Chondrocyte (in vitro differentiated cells): ENCODE measurements at regions not wholly inside any gene's neighbourhood (a gene's known extent, or its start where the extent isn't known, plus 50 kb on each side); places are given as distances from the start of the nearest gene placed in this dataset.

Source experiments
- DNase-seq: peaks from one replicate; pipeline ENCODE4 v3.0.0; 2021; ENCODE audit warnings: mixed read lengths, low spot score
- H3K27ac Mint-ChIP-seq: one replicate; pipeline ENCODE4 v1.8.0; 2021; ENCODE audit warnings: mild to moderate bottlenecking, moderate library complexity, mixed read lengths; ENCODE audit not compliant: unreplicated experiment
- H3K27me3 Mint-ChIP-seq: 2 replicates; pipeline ENCODE4 v1.8.0; 2021; ENCODE audit warnings: low read depth, mixed read lengths
- H3K36me3 Mint-ChIP-seq: 2 replicates; pipeline ENCODE4 v1.8.0; 2021; ENCODE audit warnings: low read depth, mixed read lengths
- H3K4me1 Mint-ChIP-seq: 2 replicates; pipeline ENCODE4 v1.8.0; 2021; ENCODE audit warnings: low read depth, mild to moderate bottlenecking, mixed read lengths
- H3K4me3 Mint-ChIP-seq: one replicate; pipeline ENCODE4 v1.8.0; 2021; ENCODE audit warnings: mild to moderate bottlenecking, moderate library complexity, mixed read lengths; ENCODE audit not compliant: unreplicated experiment
- H3K9me3 Mint-ChIP-seq: 2 replicates; pipeline ENCODE4 v1.8.0; 2021; ENCODE audit warnings: low read depth, mixed read lengths
- CTCF ChIP-seq: fragments of 200-600 bp; sonication (generic); IDR thresholded peaks from 2 replicates; pipeline ENCODE4 v1.5.0; 2021; ENCODE audit warnings: antibody characterized with exemption, mild to moderate bottlenecking, moderate library complexity

- no peaks in the 10 kb centered on the region for H3K27me3 Mint-ChIP-seq
- peaks cover 36% of the 10 kb centered on the region for H3K4me1 Mint-ChIP-seq
- DNase-seq: no peak
- H3K27ac Mint-ChIP-seq: no peak overlapping the region
- peak; percentile 50 for TF ChIP-seq CTCF
- H3K4me3 Mint-ChIP-seq: no peak overlapping the region
- peaks cover 12% of the 10 kb centered on the region for H3K9me3 Mint-ChIP-seq
- peaks cover 2% of the 10 kb centered on the region for H3K36me3 Mint-ChIP-seq
Observed at GRCh38 chr1:60170709-60171108, 97.1 kb upstream of the C1orf87 start.

GRCh38 chr1:60169206-60169605, 95.6 kb upstream of the C1orf87 start:
- peaks cover 12% of the 10 kb centered on the region for H3K9me3 Mint-ChIP-seq
- H3K36me3 Mint-ChIP-seq: peaks cover 2% of the 10 kb centered on the region
- DNase-seq: no peak
- H3K27ac Mint-ChIP-seq: no peak overlapping the region
- H3K4me1 Mint-ChIP-seq: peaks cover 36% of the 10 kb centered on the region
- TF ChIP-seq CTCF: no peak
- no peaks in the 10 kb centered on the region for H3K27me3 Mint-ChIP-seq
- H3K4me3 Mint-ChIP-seq: no peak overlapping the region

GRCh38 chr1:60162936-60163335, 89.4 kb upstream of the C1orf87 start:
- Mint-ChIP-seq H3K27me3 (no peaks in the 10 kb centered on the region), H3K4me3 (no peak overlapping the region), H3K36me3 (no peaks in the 10 kb centered on the region), H3K27ac (no peak overlapping the region), H3K4me1 (peaks cover 1% of the 10 kb centered on the region), H3K9me3 (no peaks in the 10 kb centered on the region)
- TF ChIP-seq CTCF: no peak
- no peak for DNase-seq

- DNase-seq: no peak
Observed at GRCh38 chr1:60160141-60160540, 86.6 kb upstream of the C1orf87 start.

GRCh38 chr1:60156371-60156770, 82.8 kb upstream of the C1orf87 start:
- Mint-ChIP-seq H3K36me3 (no peaks in the 10 kb centered on the region), H3K4me1 (peaks cover 27% of the 10 kb centered on the region), H3K9me3 (no peaks in the 10 kb centered on the region), H3K27me3 (no peaks in the 10 kb centered on the region), H3K27ac (no peak overlapping the region), H3K4me3 (no peak overlapping the region)
- TF ChIP-seq CTCF: no peak
- DNase-seq: no peak

More at GRCh38 chr1:60160141-60160540, 86.6 kb upstream of the C1orf87 start:
- H3K27ac Mint-ChIP-seq: no peak overlapping the region
- H3K36me3 Mint-ChIP-seq: no peaks in the 10 kb centered on the region
- H3K27me3 Mint-ChIP-seq: no peaks in the 10 kb centered on the region
- H3K9me3 Mint-ChIP-seq: no peaks in the 10 kb centered on the region
- no peak overlapping the region for H3K4me3 Mint-ChIP-seq
- peaks cover 3% of the 10 kb centered on the region for H3K4me1 Mint-ChIP-seq
- TF ChIP-seq CTCF: no peak
